AG04449 (cell line): ENCODE measurements at regions not wholly inside any gene's neighbourhood (a gene's known extent, or its start where the extent isn't known, plus 50 kb on each side); places are given as distances from the start of the nearest gene placed in this dataset.
"Not testable (repeated sequence)": the region's sequence is repeated elsewhere in the genome, so short reads cannot be mapped to it uniquely, and the experiment has no call there.

Source experiments
- CTCF ChIA-PET: fragments of 350-600 bp; formaldehyde crosslinking; extraction: SDS; loops from one replicate; lab custom pipeline; 2021; ENCODE audit warnings: antibody characterized with exemption; lab: Yijun Ruan, JAX
- POLR2A ChIA-PET: fragments of 400-600, 350-600 bp; formaldehyde crosslinking; extraction: SDS; loops from one replicate; lab custom pipeline; 2020; ENCODE audit warnings: antibody characterized with exemption, inconsistent platforms; lab: Yijun Ruan, JAX
- DNase-seq: peaks from one replicate; pipeline ENCODE4 v3.0.0-alpha.2; 2010; ENCODE audit warnings: low read depth, low spot score
- H3K4me3 ChIP-seq: 2 replicates; pipeline ENCODE4 v1.5.1; 2011; ENCODE audit warnings: low read depth, mild to moderate bottlenecking, control low read depth, low read length
- CTCF ChIP-seq: IDR thresholded peaks from one replicate; pipeline ENCODE4 v1.5.1; 2011; ENCODE audit warnings: mild to moderate bottlenecking, moderate library complexity, low read length, control low read depth, inconsistent platforms; ENCODE audit not compliant: insufficient read depth; ENCODE audit errors: missing control alignments

GRCh38 chr6:28634761-28635546 is 109.3 kb downstream of the GPX5 start:
- DNase-seq = no peak
- H3K4me3 ChIP-seq = peak overlapping the region; percentile 22
- no peak for TF ChIP-seq CTCF
- ChIA-PET POLR2A (no interaction called here), CTCF (interaction anchor here (0.8 to 1.3 kb wide), 2 partner anchors 26 to 28 kb away, joined by 3 read pairs; no protein-coding TSS in a partner anchor)

GRCh38 chr6:28635547-28636158 is 110.0 kb downstream of the GPX5 start:
- peak overlapping the region; percentile 22 for H3K4me3 ChIP-seq
- POLR2A ChIA-PET = no interaction called here
- TF ChIP-seq CTCF = no peak
- CTCF ChIA-PET = interaction anchor here (0.8 to 1.3 kb wide), 2 partner anchors 27 to 29 kb away, joined by 3 read pairs; no protein-coding TSS in a partner anchor
- DNase-seq = no peak

GRCh38 chr6:28638787-28639430 is 113.2 kb downstream of the GPX5 start:
- DNase-seq = no peak
- TF ChIP-seq CTCF = no peak
- ChIA-PET POLR2A (no interaction called here), CTCF (no interaction called here)
- no peak overlapping the region for H3K4me3 ChIP-seq

- CTCF ChIA-PET, DNase-seq, POLR2A ChIA-PET, H3K4me3 ChIP-seq: not testable (repeated sequence)
These were observed 114.0 kb downstream of the GPX5 start for GRCh38 chr6:28639445-28640290.

GRCh38 chr6:28643017-28643740 is 117.5 kb downstream of the GPX5 start:
- ChIA-PET CTCF (no interaction called here), POLR2A (no interaction called here)
- H3K4me3 ChIP-seq = no peak overlapping the region
- DNase-seq = peak; percentile 53
- no peak for TF ChIP-seq CTCF

GRCh38 chr6:28646650-28647049 is 121.0 kb downstream of the GPX5 start:
- TF ChIP-seq CTCF = no peak
- ChIA-PET POLR2A (no interaction called here), CTCF (no interaction called here)
- DNase-seq = no peak
- H3K4me3 ChIP-seq = no peak overlapping the region
